HAP-1 (cell line): ENCODE measurements at regions not wholly inside any gene's neighbourhood (a gene's known extent, or its start where the extent isn't known, plus 50 kb on each side); places are given as distances from the start of the nearest gene placed in this dataset.
"Not testable (repeated sequence)": the region's sequence is repeated elsewhere in the genome, so short reads cannot be mapped to it uniquely, and the experiment has no call there.

Experiments
- DNase-seq, 2 experiments: peaks; one replicate each; pipeline ENCODE4 v3.0.0-alpha.2; 2016 to 2020; ENCODE audit warnings: low spot score in 2 of 2
- H3K27me3 ChIP-seq: fragments of 250-450 bp; sonication (Bioruptor Pico); 2 replicates; pipeline ENCODE4 v1.5.1; 2020; ENCODE audit warnings: low read depth, mild to moderate bottlenecking, moderate library complexity
- H3K36me3 ChIP-seq: fragments of 250-450 bp; sonication (Bioruptor Pico); replicated peaks from 2 replicates; pipeline ENCODE4 v1.5.1; 2020; ENCODE audit warnings: mild to moderate bottlenecking
- H3K4me1 ChIP-seq: fragments of 250-450 bp; sonication (Bioruptor Pico); 2 replicates; pipeline ENCODE4 v1.5.1; 2020; ENCODE audit warnings: mild to moderate bottlenecking
- H3K4me3 ChIP-seq: fragments of 250-450 bp; sonication (Bioruptor Pico); 2 replicates; pipeline ENCODE4 v1.5.1; 2020; ENCODE audit warnings: mild to moderate bottlenecking, moderate library complexity
- H3K9me3 ChIP-seq: fragments of 250-450 bp; sonication (Bioruptor Pico); 2 replicates; pipeline ENCODE4 v1.5.1; 2020; ENCODE audit warnings: mild to moderate bottlenecking, moderate library complexity
- in situ Hi-C: fragments of 300-500 bp; cut with MboI; formaldehyde crosslinking; loops from 3 replicates; pipeline ENCODE4 v1.14.3; 2020; ENCODE audit warnings: low sequenced_read_pairs, inconsistent platforms, mixed read lengths

- no peaks in the 10 kb centered on the region for H3K9me3 ChIP-seq
- in situ Hi-C loops: no loop called here
- no peaks in the 10 kb centered on the region for H3K27me3 ChIP-seq
- no peak for DNase-seq
- no peaks in the 10 kb centered on the region for H3K36me3 ChIP-seq
- no peak overlapping the region for H3K4me3 ChIP-seq
- H3K4me1 ChIP-seq: no peaks in the 10 kb centered on the region
Observed at GRCh38 chrX:771536-771935, 140.9 kb downstream of the SHOX start.

DNA sequence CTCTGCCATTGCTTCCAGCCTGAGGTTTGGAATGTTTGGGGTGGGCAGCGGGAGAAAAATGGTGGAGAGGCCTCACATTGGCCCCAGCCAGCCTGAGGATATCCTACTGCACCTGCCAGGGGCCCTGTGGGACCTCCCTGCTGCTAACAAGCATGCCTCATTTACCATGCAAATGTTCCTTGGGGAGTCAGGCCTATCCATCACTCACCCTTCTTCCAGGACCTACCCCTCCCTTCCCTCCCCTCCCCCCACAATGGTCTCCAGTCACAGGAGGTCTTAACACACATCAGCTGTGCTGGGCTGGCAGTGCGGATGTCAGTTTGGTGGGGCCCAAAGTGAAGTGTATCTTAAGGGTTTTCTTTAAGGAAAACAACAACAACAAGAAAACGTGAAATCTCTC, 139.2 kb downstream of the SHOX start:
- Histone ChIP-seq H3K4me1 (no peaks in the 10 kb centered on the region), H3K27me3 (no peaks in the 10 kb centered on the region), H3K36me3 (no peaks in the 10 kb centered on the region), H3K9me3 (no peaks in the 10 kb centered on the region), H3K4me3 (no peak overlapping the region)
- in situ Hi-C loops: no loop called here
- DNase-seq: no peak

- H3K9me3 ChIP-seq: no peaks in the 10 kb centered on the region
- H3K4me1 ChIP-seq: no peaks in the 10 kb centered on the region
- no peaks in the 10 kb centered on the region for H3K27me3 ChIP-seq
- in situ Hi-C loops: no loop called here
- no peaks in the 10 kb centered on the region for H3K36me3 ChIP-seq
- H3K4me3 ChIP-seq: no peak overlapping the region
- DNase-seq: no peak
Observed at GRCh38 chrX:768596-768995, 138.0 kb downstream of the SHOX start.

GRCh38 chrX:758917-759316, 128.3 kb downstream of the SHOX start:
- in situ Hi-C loops: no loop called here
- no peaks in the 10 kb centered on the region for H3K36me3 ChIP-seq
- H3K4me1 ChIP-seq: no peaks in the 10 kb centered on the region
- no peak for DNase-seq
- H3K4me3 ChIP-seq: no peak overlapping the region
- H3K27me3 ChIP-seq: no peaks in the 10 kb centered on the region
- H3K9me3 ChIP-seq: no peaks in the 10 kb centered on the region

DNA sequence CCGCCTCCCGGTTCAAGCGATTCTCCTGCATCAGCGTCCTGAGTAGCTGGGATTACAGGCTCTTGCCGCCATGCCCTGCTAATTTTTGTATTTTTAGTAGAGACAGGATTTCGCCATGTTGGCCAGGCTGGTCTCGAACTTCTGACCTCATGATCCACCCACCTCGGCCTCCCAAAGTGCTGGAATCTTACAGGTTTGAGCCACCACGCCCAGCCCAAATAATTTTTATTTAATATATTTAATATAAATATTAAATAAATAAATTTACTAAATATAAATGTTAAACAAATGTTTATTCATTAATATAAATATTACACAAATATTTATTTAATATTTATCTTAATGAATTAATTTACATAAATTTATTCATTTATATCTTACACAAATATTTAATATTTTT, 120.2 kb downstream of the SHOX start:
- H3K27me3 ChIP-seq: no peaks in the 10 kb centered on the region
- no peaks in the 10 kb centered on the region for H3K9me3 ChIP-seq
- no peaks in the 10 kb centered on the region for H3K4me1 ChIP-seq
- in situ Hi-C loops: no loop called here
- no peaks in the 10 kb centered on the region for H3K36me3 ChIP-seq
- H3K4me3 ChIP-seq: no peak overlapping the region
- no peak for DNase-seq

DNA sequence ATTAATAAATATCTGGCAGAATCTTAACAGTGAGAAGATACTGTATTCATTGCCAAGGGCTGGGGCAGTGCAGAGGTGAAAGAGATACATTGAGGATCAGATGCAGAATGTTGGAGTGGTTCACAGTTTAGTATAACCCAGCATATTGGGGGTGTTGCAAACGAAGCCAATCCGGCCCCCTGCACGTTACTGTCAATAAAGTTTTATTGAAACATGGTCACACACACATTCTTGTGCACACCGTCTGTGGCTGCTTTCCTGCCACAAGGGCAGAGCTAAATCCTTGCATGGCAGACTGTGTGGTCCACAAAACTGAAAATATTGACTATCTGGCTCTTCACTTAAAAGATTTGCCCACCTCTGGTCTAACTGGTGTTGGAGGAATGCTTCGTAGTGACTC, 119.7 kb downstream of the SHOX start:
- Histone ChIP-seq H3K4me3 (no peak overlapping the region), H3K4me1 (no peaks in the 10 kb centered on the region), H3K9me3 (no peaks in the 10 kb centered on the region), H3K27me3 (no peaks in the 10 kb centered on the region), H3K36me3 (no peaks in the 10 kb centered on the region)
- in situ Hi-C loops: no loop called here
- DNase-seq: no peak

DNA sequence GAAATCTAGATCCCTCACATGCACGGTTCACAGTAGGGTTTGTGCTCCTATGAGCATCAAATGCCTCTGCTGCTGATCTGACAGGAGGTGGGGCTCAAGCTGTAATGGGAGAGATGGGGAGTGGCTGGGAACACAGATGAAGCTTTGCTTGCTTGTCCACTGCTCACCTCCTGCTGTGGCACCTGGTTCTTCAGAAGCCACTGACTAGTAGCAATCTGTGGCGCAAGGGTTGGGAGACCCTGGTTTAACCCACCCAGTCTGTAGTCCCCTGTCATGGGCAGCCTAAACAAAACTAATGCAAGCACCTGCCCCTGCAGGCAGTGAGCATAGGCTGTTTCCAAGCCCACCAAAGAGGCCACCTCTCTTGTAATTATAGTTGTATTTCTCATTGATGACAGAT, 116.6 kb downstream of the SHOX start:
- no peaks in the 10 kb centered on the region for H3K4me1 ChIP-seq
- no peak overlapping the region for H3K4me3 ChIP-seq
- no peaks in the 10 kb centered on the region for H3K9me3 ChIP-seq
- H3K27me3 ChIP-seq: no peaks in the 10 kb centered on the region
- no peak for DNase-seq
- in situ Hi-C loops: no loop called here
- no peaks in the 10 kb centered on the region for H3K36me3 ChIP-seq

DNA sequence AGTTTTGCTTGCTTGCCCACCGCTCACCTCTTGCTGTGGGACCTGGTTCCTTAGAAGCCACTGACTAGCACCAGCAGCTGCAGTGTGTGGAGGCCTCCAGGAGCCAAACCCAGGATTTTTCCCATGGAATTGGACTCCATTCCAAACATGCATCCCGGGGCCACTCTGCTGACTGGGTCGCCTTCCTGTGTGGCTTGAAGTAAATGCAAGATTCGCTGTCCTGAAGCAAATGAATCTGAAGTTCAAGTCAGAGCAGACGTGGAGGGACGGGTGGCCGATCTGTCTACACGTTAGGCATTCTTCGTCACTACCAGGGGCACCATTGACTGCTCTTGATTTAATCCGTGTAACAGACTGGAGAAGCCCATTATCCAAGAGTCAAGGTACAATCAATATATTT, 109.0 kb downstream of the SHOX start:
- no peak for DNase-seq
- no peaks in the 10 kb centered on the region for H3K27me3 ChIP-seq
- no peaks in the 10 kb centered on the region for H3K36me3 ChIP-seq
- in situ Hi-C loops: no loop called here
- H3K9me3 ChIP-seq: no peaks in the 10 kb centered on the region
- no peak overlapping the region for H3K4me3 ChIP-seq
- no peaks in the 10 kb centered on the region for H3K4me1 ChIP-seq

- H3K4me3 ChIP-seq, H3K9me3 ChIP-seq, in situ Hi-C loops, H3K27me3 ChIP-seq, H3K4me1 ChIP-seq, H3K36me3 ChIP-seq, DNase-seq: not testable (repeated sequence)
Observed at GRCh38 chrX:737021-737420, 106.4 kb downstream of the SHOX start.

GRCh38 chrX:734362-734761, 103.8 kb downstream of the SHOX start:
- Histone ChIP-seq H3K36me3 (no peaks in the 10 kb centered on the region), H3K27me3 (no peaks in the 10 kb centered on the region), H3K4me1 (no peaks in the 10 kb centered on the region), H3K4me3 (no peak overlapping the region), H3K9me3 (no peaks in the 10 kb centered on the region)
- DNase-seq: no peak
- in situ Hi-C loops: no loop called here

GRCh38 chrX:733961-734360, 103.4 kb downstream of the SHOX start:
- no peaks in the 10 kb centered on the region for H3K4me1 ChIP-seq
- no peak for DNase-seq
- no peaks in the 10 kb centered on the region for H3K36me3 ChIP-seq
- in situ Hi-C loops: no loop called here
- no peaks in the 10 kb centered on the region for H3K9me3 ChIP-seq
- H3K27me3 ChIP-seq: no peaks in the 10 kb centered on the region
- H3K4me3 ChIP-seq: no peak overlapping the region

GRCh38 chrX:729583-730409, 99.2 kb downstream of the SHOX start:
- Histone ChIP-seq H3K4me3 (no peak overlapping the region), H3K27me3 (no peaks in the 10 kb centered on the region), H3K36me3 (no peaks in the 10 kb centered on the region), H3K4me1 (no peaks in the 10 kb centered on the region), H3K9me3 (no peaks in the 10 kb centered on the region)
- in situ Hi-C loops: no loop called here
- no peak for DNase-seq

DNA sequence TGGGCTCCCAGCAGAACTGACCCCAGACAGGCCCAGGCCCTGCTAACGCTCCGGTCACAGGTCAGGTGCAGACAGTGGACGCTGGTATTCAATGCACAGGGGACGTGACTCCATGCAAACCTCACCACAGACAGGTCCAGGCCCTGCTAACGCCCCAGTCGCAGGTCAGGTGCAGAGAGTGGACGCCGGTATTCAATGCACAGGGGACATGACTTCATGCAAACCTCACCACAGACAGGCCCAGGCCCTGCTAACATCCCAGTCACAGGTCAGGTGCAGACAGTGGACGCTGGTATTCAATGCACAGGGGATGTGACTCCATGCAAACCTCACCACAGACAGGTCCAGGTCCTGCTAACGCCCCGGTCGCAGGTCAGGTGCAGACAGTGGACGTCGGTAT, 98.5 kb downstream of the SHOX start:
- H3K36me3 ChIP-seq, in situ Hi-C loops, H3K4me3 ChIP-seq, H3K9me3 ChIP-seq, H3K4me1 ChIP-seq, H3K27me3 ChIP-seq, DNase-seq: not testable (repeated sequence)

- H3K27me3 ChIP-seq, H3K9me3 ChIP-seq, H3K36me3 ChIP-seq, DNase-seq, H3K4me3 ChIP-seq, H3K4me1 ChIP-seq, in situ Hi-C loops: not testable (repeated sequence)
Observed at GRCh38 chrX:728639-729038, 98.0 kb downstream of the SHOX start.
